Common myeloid progenitor, CD34-positive (primary cell): ENCODE measurements at regions not wholly inside any gene's neighbourhood (a gene's known extent, or its start where the extent isn't known, plus 50 kb on each side); places are given as distances from the start of the nearest gene placed in this dataset.
"Not testable (repeated sequence)": the region's sequence is repeated elsewhere in the genome, so short reads cannot be mapped to it uniquely, and the experiment has no call there.

Source experiments
- CTCF ChIA-PET: fragments of 350-600 bp; sonication (Branson Sonifier 250); formaldehyde crosslinking; loops from one replicate; lab custom pipeline; 2021; ENCODE audit warnings: antibody characterized with exemption; lab: Charles Lee
- POLR2A ChIA-PET: fragments of 350-600 bp; sonication (Branson Sonifier 250); formaldehyde crosslinking; loops from one replicate; lab custom pipeline; 2021; ENCODE audit warnings: antibody characterized with exemption; lab: Charles Lee
- DNase-seq, 3 donors: peaks; one replicate each; pipeline versions ENCODE4 v3.0.0 to v3.0.0-alpha.2; 2013
- H3K27ac ChIP-seq, 2 experiments: 1 replicate in 1 of 2; 2 replicates in 1 of 2; pipeline ENCODE4 v1.7.0; 2013; ENCODE audit warnings: inconsistent platforms in 2 of 2, low read length in 2 of 2, mild to moderate bottlenecking in 2 of 2, low read depth in 1 of 2, moderate library complexity in 1 of 2; ENCODE audit not compliant: severe bottlenecking in 2 of 2, insufficient read depth in 1 of 2, poor library complexity in 1 of 2
- H3K27me3 ChIP-seq, 5 experiments: replicated peaks in 2 of 5; 1 replicate in 3 of 5; 2 replicates in 2 of 5; pipeline versions ENCODE4 v1.6.1 to v1.7.0; 2013; ENCODE audit warnings: low read length in 4 of 5, mild to moderate bottlenecking in 2 of 5, moderate library complexity in 2 of 5, inconsistent platforms in 1 of 5; ENCODE audit not compliant: insufficient read depth in 5 of 5, control insufficient read depth in 4 of 5
- H3K36me3 ChIP-seq, 4 experiments: 1 replicate in 2 of 4; 2 replicates in 2 of 4; pipeline versions ENCODE4 v1.6.1 to v1.7.0; 2013; ENCODE audit warnings: low read length in 3 of 4, control low read depth in 1 of 4, mild to moderate bottlenecking in 1 of 4; ENCODE audit not compliant: control insufficient read depth in 4 of 4, insufficient read depth in 4 of 4
- H3K4me1 ChIP-seq, 4 experiments: 1 replicate in 3 of 4; 2 replicates in 1 of 4; pipeline versions ENCODE4 v1.6.1 to v1.7.1; 2013; ENCODE audit warnings: low read length in 3 of 4, mild to moderate bottlenecking in 3 of 4, control low read depth in 1 of 4, inconsistent platforms in 1 of 4, moderate library complexity in 1 of 4; ENCODE audit not compliant: control insufficient read depth in 4 of 4, insufficient read depth in 4 of 4; ENCODE audit errors: control extremely low read depth in 1 of 4
- H3K4me3 ChIP-seq, 7 experiments: 1 replicate in 4 of 7; 2 replicates in 3 of 7; pipeline versions ENCODE4 v1.5.1 to v1.7.0; 2013; ENCODE audit warnings: mild to moderate bottlenecking in 7 of 7, low read length in 6 of 7, moderate library complexity in 6 of 7, inconsistent platforms in 2 of 7, low read depth in 2 of 7, control low read depth in 1 of 7; ENCODE audit not compliant: insufficient read depth in 4 of 7, control insufficient read depth in 1 of 7; ENCODE audit errors: extremely low read depth in 1 of 7
- H3K9me3 ChIP-seq, 5 experiments: 1 replicate in 4 of 5; 2 replicates in 1 of 5; pipeline versions ENCODE4 v1.6.1 to v1.7.1; 2013; ENCODE audit warnings: low read length in 4 of 5, mild to moderate bottlenecking in 2 of 5, inconsistent platforms in 1 of 5, low read depth in 1 of 5, moderate library complexity in 1 of 5; ENCODE audit not compliant: control insufficient read depth in 4 of 5, insufficient read depth in 2 of 5; ENCODE audit errors: control extremely low read depth in 1 of 5
- WGBS: methylation state at CpG from one replicate; pipeline ENCODE4 v1.1.5; 2013; ENCODE audit not compliant: insufficient coverage; 5-methylcytosine and 5-hydroxymethylcytosine counted together

GRCh38 chr9:75541734-75542133 lies 348.7 kb upstream of the PCSK5 start:
- ChIA-PET POLR2A (no interaction called here), CTCF (no interaction called here)
- Histone ChIP-seq H3K4me1 (peaks cover 0 to 2% (median 0%) of the 10 kb centered on the region in 4 experiments), H3K27me3 (no peaks in the 10 kb centered on the region), H3K27ac (no peak overlapping the region), H3K36me3 (no peaks in the 10 kb centered on the region), H3K9me3 (peaks cover 0 to 3% (median 0%) of the 10 kb centered on the region in 5 experiments), H3K4me3 (no peak overlapping the region)
- WGBS: no CpG with 5 or more reads among the region's 1 CpG
- no peak for DNase-seq

GRCh38 chr9:75544815-75545214 lies 345.7 kb upstream of the PCSK5 start:
- no peak overlapping the region for H3K27ac ChIP-seq
- no peaks in the 10 kb centered on the region for H3K36me3 ChIP-seq
- no peaks in the 10 kb centered on the region for H3K4me1 ChIP-seq
- H3K9me3 ChIP-seq: no peaks in the 10 kb centered on the region
- CTCF ChIA-PET: no interaction called here
- POLR2A ChIA-PET: no interaction called here
- H3K4me3 ChIP-seq: no peak overlapping the region
- no peak for DNase-seq
- H3K27me3 ChIP-seq: no peaks in the 10 kb centered on the region

GRCh38 chr9:75545287-75545686 lies 345.2 kb upstream of the PCSK5 start:
- Histone ChIP-seq H3K27ac (no peak overlapping the region), H3K36me3 (no peaks in the 10 kb centered on the region), H3K27me3 (no peaks in the 10 kb centered on the region), H3K4me3 (no peak overlapping the region), H3K4me1 (no peaks in the 10 kb centered on the region), H3K9me3 (no peaks in the 10 kb centered on the region)
- WGBS: 93% methylated on average over 2 of the region's 3 CpGs
- POLR2A ChIA-PET: no interaction called here
- no peak for DNase-seq
- CTCF ChIA-PET: no interaction called here

GRCh38 chr9:75548871-75549270 lies 341.6 kb upstream of the PCSK5 start:
- CTCF ChIA-PET: no interaction called here
- H3K27me3 ChIP-seq: no peaks in the 10 kb centered on the region
- 100% methylated on average over 1 of the region's 2 CpGs for WGBS
- POLR2A ChIA-PET: no interaction called here
- no peak overlapping the region for H3K27ac ChIP-seq
- H3K36me3 ChIP-seq: no peaks in the 10 kb centered on the region
- no peak overlapping the region for H3K4me3 ChIP-seq
- H3K9me3 ChIP-seq: no peaks in the 10 kb centered on the region
- no peaks in the 10 kb centered on the region for H3K4me1 ChIP-seq
- DNase-seq: no peak

GRCh38 chr9:75551861-75552260 lies 338.6 kb upstream of the PCSK5 start:
- H3K4me1 ChIP-seq: no peaks in the 10 kb centered on the region
- H3K4me3 ChIP-seq: no peak overlapping the region
- POLR2A ChIA-PET: no interaction called here
- DNase-seq: no peak
- H3K36me3 ChIP-seq: no peaks in the 10 kb centered on the region
- H3K9me3 ChIP-seq: peaks cover 0 to 4% (median 0%) of the 10 kb centered on the region in 5 experiments
- H3K27me3 ChIP-seq: no peaks in the 10 kb centered on the region
- H3K27ac ChIP-seq: no peak overlapping the region
- CTCF ChIA-PET: no interaction called here
- WGBS: 100% methylated on average over 1 of the region's 1 CpG

GRCh38 chr9:75552941-75553340 lies 337.5 kb upstream of the PCSK5 start:
- Histone ChIP-seq H3K4me1 (no peaks in the 10 kb centered on the region), H3K4me3 (no peak overlapping the region), H3K27ac (no peak overlapping the region), H3K9me3 (peaks cover 0 to 4% (median 0%) of the 10 kb centered on the region in 5 experiments), H3K36me3 (no peaks in the 10 kb centered on the region), H3K27me3 (no peaks in the 10 kb centered on the region)
- CTCF ChIA-PET: no interaction called here
- POLR2A ChIA-PET: no interaction called here
- no peak for DNase-seq

- H3K27ac ChIP-seq, H3K4me1 ChIP-seq, H3K4me3 ChIP-seq, H3K36me3 ChIP-seq, CTCF ChIA-PET, DNase-seq, H3K9me3 ChIP-seq, H3K27me3 ChIP-seq, POLR2A ChIA-PET: not testable (repeated sequence)
- 100% methylated on average over 2 of the region's 2 CpGs for WGBS
Measured at GRCh38 chr9:75566813-75567212, 323.7 kb upstream of the PCSK5 start.
